ENCODE measurements at regions not wholly inside any gene's neighbourhood (a gene's known extent, or its start where the extent isn't known, plus 50 kb on each side); places are given as distances from the start of the nearest gene placed in this dataset.

DNA sequence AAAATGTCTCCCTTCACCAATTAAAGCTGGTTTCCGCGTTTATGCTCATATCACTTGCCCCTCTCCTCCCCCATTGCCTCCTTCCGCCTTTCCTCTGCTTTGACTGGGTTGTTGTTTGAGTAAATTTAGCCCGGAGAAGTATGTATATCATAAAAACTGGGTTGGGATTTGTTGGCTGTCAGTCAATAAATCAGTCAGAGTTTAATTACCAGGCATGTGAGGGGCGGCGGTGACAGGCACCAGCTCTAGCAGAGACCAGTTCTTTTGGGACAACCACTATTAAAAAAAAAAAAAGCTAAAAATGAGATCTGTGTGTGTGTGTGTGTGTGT, 382.4 kb upstream of the SMIM21 start:
- TF ChIP-seq, protein P1, sequence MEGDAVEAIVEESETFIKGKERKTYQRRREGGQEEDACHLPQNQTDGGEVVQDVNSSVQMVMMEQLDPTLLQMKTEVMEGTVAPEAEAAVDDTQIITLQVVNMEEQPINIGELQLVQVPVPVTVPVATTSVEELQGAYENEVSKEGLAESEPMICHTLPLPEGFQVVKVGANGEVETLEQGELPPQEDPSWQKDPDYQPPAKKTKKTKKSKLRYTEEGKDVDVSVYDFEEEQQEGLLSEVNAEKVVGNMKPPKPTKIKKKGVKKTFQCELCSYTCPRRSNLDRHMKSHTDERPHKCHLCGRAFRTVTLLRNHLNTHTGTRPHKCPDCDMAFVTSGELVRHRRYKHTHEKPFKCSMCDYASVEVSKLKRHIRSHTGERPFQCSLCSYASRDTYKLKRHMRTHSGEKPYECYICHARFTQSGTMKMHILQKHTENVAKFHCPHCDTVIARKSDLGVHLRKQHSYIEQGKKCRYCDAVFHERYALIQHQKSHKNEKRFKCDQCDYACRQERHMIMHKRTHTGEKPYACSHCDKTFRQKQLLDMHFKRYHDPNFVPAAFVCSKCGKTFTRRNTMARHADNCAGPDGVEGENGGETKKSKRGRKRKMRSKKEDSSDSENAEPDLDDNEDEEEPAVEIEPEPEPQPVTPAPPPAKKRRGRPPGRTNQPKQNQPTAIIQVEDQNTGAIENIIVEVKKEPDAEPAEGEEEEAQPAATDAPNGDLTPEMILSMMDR (IDR thresholded peaks at IDR 0.05 in 4 of 5, conservative IDR thresholded peaks at IDR 0.05 in 1 of 5) = no peak
- no peak for TF ChIP-seq POLR2A (IDR thresholded peaks at IDR 0.05)
- peaks cover 0 to 8% (median 6%) of the 10 kb centered on the region in 3 donors for H3K27me3 ChIP-seq
- DNase-seq (no peak), ATAC-seq (no peak)
- H3K4me3 ChIP-seq = no peak overlapping the region
- peaks cover 7 to 9% of the 10 kb centered on the region in 2 donors for H3K4me1 ChIP-seq
- no peaks in the 10 kb centered on the region for H3K36me3 ChIP-seq
- H3K9me3 ChIP-seq = no peaks in the 10 kb centered on the region
- intact Hi-C loops (cut with DNase I; ENCODE audit: low total_unique reads) (no loop called here), in situ Hi-C loops (cut with MboI; ENCODE audit: low sequenced_read_pairs in 4 of 4) (loop anchor here in 1 of 4 donors (25.0 kb wide), 1 partner anchor 98 kb away; no protein-coding TSS in a partner anchor)
- H3K27ac ChIP-seq = no peak overlapping the region

- intact Hi-C loops (cut with DNase I; ENCODE audit: low total_unique reads) = no loop called here
- no peak for DNase-seq
- H3K4me1 ChIP-seq = peaks cover 7 to 9% of the 10 kb centered on the region in 2 donors
- TF ChIP-seq POLR2A (IDR thresholded peaks at IDR 0.05) = no peak
- TF ChIP-seq, protein P1 (IDR thresholded peaks at IDR 0.05 in 4 of 5, conservative IDR thresholded peaks at IDR 0.05 in 1 of 5) = no peak
- no peak overlapping the region for H3K4me3 ChIP-seq
- no peak for ATAC-seq
- in situ Hi-C loops (cut with MboI; ENCODE audit: low sequenced_read_pairs in 4 of 4) = loop anchor here in 1 of 4 donors (25.0 kb wide), 1 partner anchor 97 kb away; no protein-coding TSS in a partner anchor
- no peaks in the 10 kb centered on the region for H3K36me3 ChIP-seq
- H3K27me3 ChIP-seq = peaks cover 0 to 8% (median 6%) of the 10 kb centered on the region in 3 donors
- H3K9me3 ChIP-seq = no peaks in the 10 kb centered on the region
- no peak overlapping the region for H3K27ac ChIP-seq
Observed at GRCh38 chr18:75809151-75809925, 381.8 kb upstream of the SMIM21 start.

DNA sequence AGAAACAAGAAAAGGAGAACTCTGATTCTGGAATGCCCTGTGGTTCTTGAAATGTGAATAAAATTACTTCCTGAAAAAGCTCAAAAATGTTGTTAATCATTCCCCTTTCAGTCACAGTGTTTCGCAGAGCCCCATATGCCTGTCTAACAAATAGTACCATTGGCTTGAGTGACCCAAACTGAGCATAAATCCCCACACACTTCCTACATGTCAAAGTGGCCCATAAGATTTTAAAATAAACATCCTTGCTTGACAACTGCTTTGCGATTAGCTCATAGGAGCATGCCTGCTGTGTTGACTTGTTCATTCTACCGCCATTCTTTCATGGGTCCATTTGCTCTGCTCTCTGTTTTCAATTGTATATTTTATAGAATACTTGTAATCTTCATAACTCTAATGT, 377.8 kb upstream of the SMIM21 start:
- ATAC-seq = no peak
- H3K4me3 ChIP-seq = no peak overlapping the region
- intact Hi-C loops (cut with DNase I; ENCODE audit: low total_unique reads) = no loop called here

DNA sequence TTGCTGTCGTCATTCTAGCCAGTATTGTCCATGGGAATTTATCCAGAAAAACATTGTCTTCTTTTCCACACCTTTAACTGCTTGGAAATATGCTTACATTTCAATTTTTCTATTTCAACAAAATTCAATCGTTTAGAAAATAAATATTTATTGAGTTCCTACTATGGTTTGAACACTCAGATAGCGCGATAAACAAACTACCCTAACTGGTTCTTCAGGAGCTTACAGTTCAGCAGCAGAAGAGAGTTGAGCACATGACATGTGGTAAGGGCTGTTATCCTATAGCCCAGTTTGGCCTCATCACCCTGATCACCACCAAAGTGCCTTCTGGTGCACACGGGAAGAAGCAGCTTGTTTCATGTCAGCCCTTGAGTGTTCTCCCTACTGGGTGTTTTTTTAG, 375.2 kb upstream of the SMIM21 start:
- intact Hi-C loops (cut with DNase I; ENCODE audit: low total_unique reads) = no loop called here
- in situ Hi-C loops (cut with MboI; ENCODE audit: low sequenced_read_pairs in 4 of 4) = loop anchor here in 1 of 4 donors (25.0 kb wide), 1 partner anchor 90 kb away; no protein-coding TSS in a partner anchor

More for the DNA sequence above, 377.8 kb upstream of the SMIM21 start:
- peaks cover 0 to 2% (median 2%) of the 10 kb centered on the region in 3 donors for H3K27me3 ChIP-seq
- no peaks in the 10 kb centered on the region for H3K36me3 ChIP-seq
- peaks cover 7 to 9% of the 10 kb centered on the region in 2 donors for H3K4me1 ChIP-seq
- no peak overlapping the region for H3K27ac ChIP-seq
- TF ChIP-seq, protein P1 (IDR thresholded peaks at IDR 0.05 in 4 of 5, conservative IDR thresholded peaks at IDR 0.05 in 1 of 5) = no peak
- TF ChIP-seq POLR2A (IDR thresholded peaks at IDR 0.05) = no peak
- in situ Hi-C loops (cut with MboI; ENCODE audit: low sequenced_read_pairs in 4 of 4) = loop anchor here in 1 of 4 donors (25.0 kb wide), 1 partner anchor 93 kb away; no protein-coding TSS in a partner anchor
- no peaks in the 10 kb centered on the region for H3K9me3 ChIP-seq
- DNase-seq = no peak

More for the DNA sequence above, 375.2 kb upstream of the SMIM21 start:
- Histone ChIP-seq H3K4me1 (no peaks in the 10 kb centered on the region), H3K9me3 (no peaks in the 10 kb centered on the region), H3K27ac (no peak overlapping the region), H3K27me3 (no peaks in the 10 kb centered on the region), H3K4me3 (no peak overlapping the region), H3K36me3 (no peaks in the 10 kb centered on the region)
- TF ChIP-seq, protein P1 (IDR thresholded peaks at IDR 0.05 in 4 of 5, conservative IDR thresholded peaks at IDR 0.05 in 1 of 5) = no peak
- no peak for TF ChIP-seq POLR2A (IDR thresholded peaks at IDR 0.05)
- ATAC-seq = no peak
- DNase-seq = no peak
